Activated CD8-positive, alpha-beta memory T cell treated with anti-CD3 and anti-CD28 coated beads, Interleukin-2, amount 50 U/mL, for 1 hour (primary cell): ENCODE measurements at regions not wholly inside any gene's neighbourhood (a gene's known extent, or its start where the extent isn't known, plus 50 kb on each side); places are given as distances from the start of the nearest gene placed in this dataset.

ENCODE experiments used
- DNase-seq: peaks from one replicate; pipeline ENCODE4 v3.0.0-alpha.2; 2020; ENCODE audit errors: extremely low read depth

GRCh38 chr2:194002699-194003368, 1654.2 kb upstream of the SLC39A10 start:
- no peak for DNase-seq

GRCh38 chr2:193990868-193991267, 1666.2 kb upstream of the SLC39A10 start:
- DNase-seq, result no peak

GRCh38 chr2:193989645-193990044, 1667.4 kb upstream of the SLC39A10 start:
- DNase-seq, result no peak

- DNase-seq, result no peak
Measured at GRCh38 chr2:193988784-193989183, 1668.2 kb upstream of the SLC39A10 start.

GRCh38 chr2:193985272-193985671, 1671.8 kb upstream of the SLC39A10 start:
- DNase-seq, result no peak

GRCh38 chr2:193980599-193980998, 1676.4 kb upstream of the SLC39A10 start:
- no peak for DNase-seq

GRCh38 chr2:193973781-193974180, 1683.2 kb upstream of the SLC39A10 start:
- DNase-seq, result no peak

- DNase-seq, result no peak
Measured at GRCh38 chr2:193966590-193966989, 1690.4 kb upstream of the SLC39A10 start.

GRCh38 chr2:193965263-193965662, 1691.8 kb upstream of the SLC39A10 start:
- DNase-seq, result no peak

- no peak for DNase-seq
Measured at GRCh38 chr2:193963472-193964119, 1693.4 kb upstream of the SLC39A10 start.

GRCh38 chr2:193946806-193947205, 1710.2 kb upstream of the SLC39A10 start:
- DNase-seq, result no peak

GRCh38 chr2:193943406-193943960, 1713.5 kb upstream of the SLC39A10 start:
- no peak for DNase-seq

GRCh38 chr2:193935114-193935513, 1721.9 kb upstream of the SLC39A10 start:
- no peak for DNase-seq

GRCh38 chr2:193929131-193929530, 1727.9 kb upstream of the SLC39A10 start:
- DNase-seq, result no peak

GRCh38 chr2:193907561-193907960, 1712.8 kb upstream of the TMEFF2 start:
- DNase-seq, result no peak

- no peak for DNase-seq
Measured at GRCh38 chr2:193900292-193900691, 1705.6 kb upstream of the TMEFF2 start.

- no peak for DNase-seq
Measured at GRCh38 chr2:193895226-193895625, 1700.5 kb upstream of the TMEFF2 start.

- no peak for DNase-seq
Measured at GRCh38 chr2:193894081-193894480, 1699.3 kb upstream of the TMEFF2 start.

- no peak for DNase-seq
Measured at GRCh38 chr2:193891023-193891422, 1696.3 kb upstream of the TMEFF2 start.

- DNase-seq, result no peak
Measured at GRCh38 chr2:193885419-193885818, 1690.7 kb upstream of the TMEFF2 start.

- DNase-seq, result no peak
Measured at GRCh38 chr2:193883820-193884219, 1689.1 kb upstream of the TMEFF2 start.

- DNase-seq, result no peak
Measured at GRCh38 chr2:193876980-193877379, 1682.2 kb upstream of the TMEFF2 start.

GRCh38 chr2:193869564-193869963, 1674.8 kb upstream of the TMEFF2 start:
- DNase-seq, result no peak
